CD4-positive, alpha-beta T cell treated with Interleukin-17A for 4 hours (primary cell): ENCODE measurements at regions not wholly inside any gene's neighbourhood (a gene's known extent, or its start where the extent isn't known, plus 50 kb on each side); places are given as distances from the start of the nearest gene placed in this dataset.

Experiments
- DNase-seq: peaks from one replicate; pipeline ENCODE4 v3.0.0-alpha.2; 2020; ENCODE audit warnings: mixed read lengths

DNA sequence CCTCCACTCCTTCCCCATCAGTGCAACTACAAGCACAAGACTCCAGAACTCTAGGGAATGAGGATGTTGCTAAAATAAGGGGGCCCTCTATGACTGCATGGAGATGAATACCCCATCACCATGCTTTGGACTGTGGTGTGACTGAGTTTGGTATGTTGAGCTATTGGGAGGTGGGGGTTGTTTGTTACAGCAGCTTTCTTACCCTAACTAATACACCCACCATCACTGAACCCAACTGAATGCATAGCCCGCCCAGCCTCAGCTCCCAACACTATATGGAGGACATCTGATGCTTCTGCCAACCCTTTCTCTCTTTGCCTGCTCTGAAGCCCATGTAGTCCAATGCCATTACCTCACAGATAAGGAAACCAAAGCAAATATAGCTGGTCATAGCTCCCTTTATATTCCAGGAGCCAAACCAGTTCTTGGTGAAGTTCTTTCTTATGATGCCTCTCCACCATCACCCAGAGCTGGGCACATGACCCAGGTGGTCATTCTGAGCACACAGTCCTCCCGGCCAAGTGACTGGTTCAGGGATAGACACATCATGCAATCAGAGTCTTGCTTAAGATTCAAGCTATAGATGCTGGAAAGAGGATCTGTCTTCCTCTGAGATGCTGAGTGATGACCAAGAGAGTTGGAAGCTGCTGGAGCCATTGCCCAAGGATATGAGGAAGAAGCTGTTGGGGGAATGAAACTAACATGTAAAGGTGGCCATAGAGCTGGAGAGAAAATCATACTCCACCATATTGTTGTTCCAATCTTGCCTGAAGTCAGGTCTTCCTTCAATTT, 155.6 kb upstream of the HAAO start:
- no peak for DNase-seq

- no peak for DNase-seq
Observed at GRCh38 chr2:42944779-42945415, 152.5 kb upstream of the HAAO start.

DNA sequence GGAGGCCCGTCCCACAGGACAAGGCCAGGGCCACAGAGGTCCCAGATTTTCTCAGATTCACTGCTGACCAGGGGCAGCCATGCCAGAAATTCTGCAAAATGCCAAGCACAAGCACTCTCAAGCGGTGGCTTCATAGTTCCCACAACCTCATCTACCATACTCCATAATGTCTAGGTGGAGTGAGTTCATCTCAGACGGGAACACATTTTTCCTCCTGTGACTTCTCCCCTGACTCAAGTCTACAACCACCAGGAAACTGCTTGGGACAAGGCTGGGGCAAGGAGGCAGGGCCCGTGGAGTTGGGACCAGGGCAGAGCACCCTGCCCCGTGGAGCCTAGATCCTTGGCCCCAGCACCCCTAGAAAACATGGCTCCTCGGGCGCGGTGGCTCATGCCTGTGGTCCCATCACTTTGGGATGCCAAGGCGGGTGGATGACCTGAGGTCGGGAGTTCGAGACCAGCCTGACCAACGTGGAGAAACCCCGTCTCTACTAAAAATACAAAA, 150.7 kb upstream of the HAAO start:
- no peak for DNase-seq

GRCh38 chr2:42942214-42942989, 150.0 kb upstream of the HAAO start:
- no peak for DNase-seq

DNA sequence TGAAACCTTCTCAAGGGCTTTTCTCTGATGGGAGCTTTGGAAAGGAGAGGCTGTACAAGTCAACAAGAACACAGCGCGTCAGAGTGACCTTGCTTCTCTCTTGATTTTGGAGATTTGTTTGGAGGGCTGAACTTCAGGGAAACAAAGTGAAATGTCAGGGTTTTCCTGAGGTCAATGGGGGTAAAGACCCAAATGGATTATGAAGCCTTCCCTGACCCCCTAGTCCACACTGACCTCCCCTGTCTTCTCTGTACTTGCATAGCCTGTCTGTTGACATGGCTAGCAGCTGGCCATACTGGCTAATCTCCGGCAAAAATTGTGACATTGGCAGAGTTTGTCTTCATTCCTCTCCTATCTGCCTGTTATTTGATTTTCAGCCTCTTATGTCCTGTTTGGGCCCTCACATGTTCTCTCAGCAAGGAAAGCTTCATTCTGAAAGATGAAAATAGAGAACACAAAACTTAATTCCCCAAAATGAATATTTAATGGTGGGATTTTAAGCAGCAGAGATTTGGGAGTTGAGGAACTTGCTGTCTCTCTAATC, 149.3 kb upstream of the HAAO start:
- no peak for DNase-seq

GRCh38 chr2:42939411-42940206, 147.2 kb upstream of the HAAO start:
- no peak for DNase-seq

- DNase-seq: no peak
Observed at GRCh38 chr2:42938671-42939370, 146.4 kb upstream of the HAAO start.

DNA sequence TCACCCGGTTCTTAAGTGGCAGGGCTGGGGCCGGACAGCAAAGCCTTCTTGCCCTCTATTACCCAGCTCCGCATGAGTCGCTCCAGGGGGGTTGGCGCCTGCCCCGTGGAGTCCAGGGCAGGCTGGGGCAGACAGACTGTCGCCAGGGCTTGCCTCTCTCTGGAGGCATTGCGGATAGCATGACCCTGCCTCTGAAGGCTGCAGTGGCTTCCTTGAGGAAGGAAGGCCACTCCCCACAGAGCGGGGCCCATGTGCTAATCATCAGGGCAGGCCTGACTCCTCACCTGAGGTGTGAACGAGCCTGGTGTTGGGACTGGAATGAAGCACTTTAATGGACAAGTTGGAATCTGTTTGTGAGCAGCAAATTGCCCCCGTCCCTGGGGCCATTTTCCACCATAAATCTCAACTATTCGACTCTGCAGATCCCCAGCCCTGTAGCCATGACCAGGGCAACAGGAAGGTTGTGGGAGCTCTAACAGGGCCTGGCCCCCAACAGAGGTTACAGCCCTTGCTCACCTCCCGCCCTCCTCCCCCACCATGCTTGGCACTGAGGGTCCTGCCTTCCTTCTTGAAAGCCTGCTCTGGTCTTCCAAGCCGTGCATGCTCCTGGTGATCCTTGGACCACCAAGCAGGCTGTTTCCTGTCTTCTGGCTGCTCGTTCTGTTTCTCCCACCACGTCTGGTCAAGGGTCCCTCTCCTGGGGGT, 144.9 kb upstream of the HAAO start:
- DNase-seq: no peak

GRCh38 chr2:42935692-42936671, 143.6 kb upstream of the HAAO start:
- DNase-seq: no peak

DNA sequence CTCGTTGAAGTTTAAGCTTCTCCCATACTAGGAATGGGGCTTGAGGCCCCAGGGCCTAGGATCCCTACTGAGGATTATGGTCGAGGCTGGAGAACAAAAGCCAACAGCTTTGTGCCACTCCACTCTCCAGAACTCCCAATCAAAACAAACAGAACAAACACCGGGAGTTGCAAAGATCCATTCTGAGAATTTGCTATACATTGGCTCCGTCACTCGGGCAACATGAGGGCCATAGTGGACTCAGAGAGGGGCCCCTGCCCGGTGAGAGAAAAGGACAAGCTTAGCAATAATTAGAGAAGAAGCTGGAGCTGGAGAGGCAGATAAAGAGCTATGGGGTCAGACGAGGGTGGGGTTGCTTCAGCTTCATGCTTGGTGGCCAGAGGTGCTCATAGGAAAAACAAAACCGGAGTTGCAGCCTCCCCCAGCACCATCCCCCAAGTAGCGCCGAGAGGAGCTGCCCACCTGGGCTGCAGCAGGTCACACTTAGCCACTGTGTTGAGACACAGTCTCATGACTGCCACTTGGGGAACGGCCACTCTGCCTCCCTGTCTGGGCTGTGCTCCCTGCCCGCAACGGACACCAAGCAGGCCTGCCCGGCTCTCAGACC, 142.3 kb upstream of the HAAO start:
- no peak for DNase-seq

GRCh38 chr2:42933824-42934254, 141.5 kb upstream of the HAAO start:
- no peak for DNase-seq

DNA sequence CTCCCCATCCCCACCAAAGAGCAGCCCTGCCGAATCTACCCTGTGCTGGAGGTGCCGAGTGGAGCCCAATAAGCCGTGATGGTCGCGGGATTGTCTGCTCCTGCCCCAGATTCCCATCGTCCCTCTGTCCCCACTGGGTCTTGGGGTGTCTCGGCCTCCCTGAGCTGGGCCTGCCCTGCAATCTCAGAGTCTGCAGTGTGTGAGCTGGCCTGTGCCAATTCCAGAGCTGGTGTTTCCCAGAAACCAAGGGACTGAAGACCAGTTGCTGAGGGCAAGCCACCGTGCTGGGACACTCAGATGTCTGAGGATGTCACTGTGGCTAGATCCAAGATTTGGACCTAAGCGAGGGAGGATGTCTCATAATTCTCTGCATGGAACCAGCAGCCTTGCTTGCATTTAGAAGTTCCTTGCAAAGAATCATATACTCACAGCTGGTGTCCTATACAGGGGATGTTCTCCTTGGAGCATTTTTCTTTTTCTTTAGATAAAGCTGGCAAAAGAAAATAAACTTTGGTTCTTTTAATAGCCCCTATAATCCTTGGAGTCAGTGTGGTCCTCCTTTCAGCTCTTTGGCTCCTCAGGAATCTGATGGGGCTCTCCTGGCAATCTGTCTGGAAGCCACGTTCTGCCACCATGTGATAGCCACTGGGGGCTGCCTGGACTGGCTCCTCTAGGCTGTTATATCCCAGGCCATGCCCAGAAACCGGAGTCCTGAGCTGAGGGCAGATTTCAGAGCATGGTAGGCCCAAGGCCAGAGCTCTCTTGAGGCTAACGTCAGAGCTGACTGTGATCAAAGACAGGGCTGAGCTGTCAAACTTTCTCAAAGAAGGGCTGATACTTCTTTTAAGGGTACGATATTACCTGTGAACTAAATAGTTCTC, 140.1 kb upstream of the HAAO start:
- no peak for DNase-seq

- DNase-seq: no peak
Observed at GRCh38 chr2:42931818-42932195, 139.4 kb upstream of the HAAO start.

DNA sequence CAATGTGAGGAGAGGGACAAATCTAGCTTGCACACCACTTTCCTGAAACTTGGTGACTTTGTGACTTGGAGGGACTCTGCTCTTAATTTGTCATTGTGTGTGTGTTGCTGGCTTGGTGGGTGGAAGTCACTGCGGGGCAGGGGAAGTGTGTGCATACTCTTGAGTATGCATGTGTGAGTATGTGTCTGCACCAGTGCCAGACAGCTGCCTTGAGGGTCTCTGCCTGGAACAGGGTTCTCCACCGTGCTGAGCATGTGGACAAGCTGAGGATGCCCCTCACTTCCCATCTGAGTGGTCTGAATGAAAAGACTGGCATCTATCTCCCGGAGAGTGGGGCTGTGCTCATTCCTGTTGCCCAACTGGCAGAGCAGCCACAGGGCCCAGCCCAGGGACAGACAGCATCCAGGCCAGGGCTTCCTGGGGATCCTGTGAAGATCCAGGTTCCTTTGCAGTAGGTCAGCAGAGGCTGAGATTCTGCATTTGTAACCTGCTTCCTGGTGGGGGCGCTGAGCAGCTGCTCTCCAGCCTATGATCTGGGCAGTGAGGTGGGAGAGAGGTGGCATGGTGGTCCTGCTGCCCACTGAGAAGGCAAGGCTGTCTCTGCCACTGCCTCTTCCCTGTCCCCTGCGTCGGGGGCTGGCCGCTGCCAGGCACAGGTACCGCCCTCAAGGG, 138.9 kb upstream of the HAAO start:
- no peak for DNase-seq

- no peak for DNase-seq
Observed at GRCh38 chr2:42930025-42930581, 137.7 kb upstream of the HAAO start.

DNA sequence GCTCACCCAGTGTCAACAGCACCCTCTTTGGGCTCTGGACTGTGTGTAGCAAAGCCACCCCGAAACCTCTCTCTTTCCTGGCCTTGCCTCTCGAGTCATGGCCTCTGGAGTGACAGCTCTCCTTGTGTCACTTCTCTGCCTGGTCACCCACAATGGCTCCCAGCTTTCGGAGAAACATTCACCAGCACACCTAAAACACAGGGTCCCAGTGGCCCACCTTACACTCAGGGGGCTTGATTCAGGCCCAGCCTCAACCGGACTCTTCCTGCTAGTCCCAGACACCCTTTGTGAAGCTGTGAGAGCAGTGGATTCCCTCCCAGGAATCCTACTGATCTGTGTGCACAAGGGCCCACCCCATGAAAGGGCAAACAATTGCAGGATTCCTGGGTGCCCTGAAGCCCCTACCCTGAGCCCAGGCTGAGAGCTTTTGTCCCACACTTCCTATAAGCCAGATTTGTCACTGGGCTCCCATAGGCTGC, 137.2 kb upstream of the HAAO start:
- DNase-seq: no peak
